ENCODE measurements at regions not wholly inside any gene's neighbourhood (a gene's known extent, or its start where the extent isn't known, plus 50 kb on each side); places are given as distances from the start of the nearest gene placed in this dataset.

DNA sequence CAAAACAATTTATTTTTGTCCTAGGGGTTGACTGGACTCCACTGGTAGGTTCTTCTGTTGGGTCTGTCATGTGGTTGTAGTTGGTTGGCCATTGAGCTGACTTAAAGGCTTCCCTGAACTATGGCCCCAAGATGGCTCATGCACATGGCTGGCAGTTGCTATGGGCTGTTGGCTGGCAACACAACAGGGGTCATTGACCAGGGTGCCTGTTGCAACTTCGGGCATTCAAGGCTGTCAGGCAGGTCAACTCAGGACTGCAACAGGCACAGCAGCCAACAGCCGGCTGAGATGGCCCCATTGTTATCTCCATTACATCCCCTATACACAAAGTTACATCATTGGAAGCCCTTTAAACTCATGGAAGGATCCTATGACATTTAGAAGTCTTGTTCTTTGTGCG, 109.7 kb upstream of the CPEB2 start:
- TF ChIP-seq, protein P1, sequence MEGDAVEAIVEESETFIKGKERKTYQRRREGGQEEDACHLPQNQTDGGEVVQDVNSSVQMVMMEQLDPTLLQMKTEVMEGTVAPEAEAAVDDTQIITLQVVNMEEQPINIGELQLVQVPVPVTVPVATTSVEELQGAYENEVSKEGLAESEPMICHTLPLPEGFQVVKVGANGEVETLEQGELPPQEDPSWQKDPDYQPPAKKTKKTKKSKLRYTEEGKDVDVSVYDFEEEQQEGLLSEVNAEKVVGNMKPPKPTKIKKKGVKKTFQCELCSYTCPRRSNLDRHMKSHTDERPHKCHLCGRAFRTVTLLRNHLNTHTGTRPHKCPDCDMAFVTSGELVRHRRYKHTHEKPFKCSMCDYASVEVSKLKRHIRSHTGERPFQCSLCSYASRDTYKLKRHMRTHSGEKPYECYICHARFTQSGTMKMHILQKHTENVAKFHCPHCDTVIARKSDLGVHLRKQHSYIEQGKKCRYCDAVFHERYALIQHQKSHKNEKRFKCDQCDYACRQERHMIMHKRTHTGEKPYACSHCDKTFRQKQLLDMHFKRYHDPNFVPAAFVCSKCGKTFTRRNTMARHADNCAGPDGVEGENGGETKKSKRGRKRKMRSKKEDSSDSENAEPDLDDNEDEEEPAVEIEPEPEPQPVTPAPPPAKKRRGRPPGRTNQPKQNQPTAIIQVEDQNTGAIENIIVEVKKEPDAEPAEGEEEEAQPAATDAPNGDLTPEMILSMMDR (IDR thresholded peaks at IDR 0.05; ENCODE audit: low read depth, low read length): no peak
- no peaks in the 10 kb centered on the region for H3K27me3 ChIP-seq
- no peak overlapping the region for H3K4me3 ChIP-seq (ENCODE audit: low read depth, low read length)
- no peaks in the 10 kb centered on the region for H3K9me3 ChIP-seq
- H3K36me3 ChIP-seq: no peaks in the 10 kb centered on the region
- DNase-seq: no peak
- no peaks in the 10 kb centered on the region for H3K4me1 ChIP-seq

DNA sequence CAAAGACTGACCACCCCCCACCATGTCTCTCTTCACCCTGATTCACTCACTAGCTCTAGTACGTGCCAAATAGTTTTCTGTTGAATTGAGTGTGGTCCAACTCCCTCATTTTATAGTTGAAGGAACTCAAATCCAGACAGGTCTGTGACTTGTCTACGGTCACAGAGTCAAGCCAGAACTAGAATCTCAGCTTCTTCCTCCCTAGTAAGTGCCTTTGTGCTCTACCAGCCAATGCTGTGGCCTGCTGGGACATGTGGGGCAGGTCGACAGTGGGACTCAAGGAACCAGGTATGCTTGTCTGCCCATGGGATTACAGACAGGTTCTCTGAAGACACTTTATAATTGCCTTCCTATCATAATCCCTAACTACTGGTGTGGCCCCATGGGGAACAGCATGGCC, 108.6 kb upstream of the CPEB2 start:
- Histone ChIP-seq H3K36me3 (no peaks in the 10 kb centered on the region), H3K4me1 (no peaks in the 10 kb centered on the region), H3K27me3 (no peaks in the 10 kb centered on the region), H3K4me3 (ENCODE audit: low read depth, low read length) (no peak overlapping the region), H3K9me3 (no peaks in the 10 kb centered on the region)
- TF ChIP-seq, protein P1 (IDR thresholded peaks at IDR 0.05; ENCODE audit: low read depth, low read length): no peak
- no peak for DNase-seq

DNA sequence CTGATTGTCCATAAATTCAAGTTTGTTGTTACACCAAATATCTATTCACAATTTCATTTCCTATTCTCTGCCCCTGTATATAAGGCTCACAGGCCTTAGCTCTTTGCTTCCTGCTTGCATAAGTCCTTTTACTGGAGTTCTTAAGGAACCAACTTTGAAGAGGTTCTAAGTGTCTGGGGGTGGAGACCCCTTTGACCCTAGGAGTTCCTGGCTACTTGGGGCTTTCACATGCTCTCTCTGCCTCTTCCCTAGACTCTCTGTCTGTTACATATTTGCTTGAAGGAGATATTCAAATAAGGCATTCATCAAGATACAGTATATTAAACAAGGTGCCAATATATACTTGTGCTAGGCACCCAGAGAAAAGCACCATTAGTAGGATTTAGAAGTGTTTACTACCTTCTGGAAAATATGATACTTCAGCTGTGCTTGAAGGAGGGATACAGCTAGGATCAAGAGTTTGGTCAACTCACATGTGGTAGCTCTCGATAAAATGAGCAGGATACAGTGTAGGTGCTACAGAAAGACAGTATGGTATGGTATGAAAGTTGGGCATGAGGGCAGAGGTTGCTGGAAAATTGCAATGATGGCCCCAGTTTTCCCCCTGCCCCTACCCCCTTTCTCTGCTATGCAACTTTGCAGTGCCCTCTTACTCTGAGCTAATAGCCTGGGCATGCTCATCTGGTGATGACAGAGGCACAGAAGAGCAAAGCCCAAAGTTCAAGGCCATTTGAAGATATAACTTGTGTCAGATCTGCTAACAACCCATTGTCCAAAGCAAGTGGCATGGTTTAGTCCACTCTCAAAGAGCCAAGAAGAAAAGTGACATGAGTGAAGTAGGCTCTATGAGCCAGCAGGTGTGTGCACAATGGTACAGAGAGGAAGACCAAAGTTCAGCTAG, 107.6 kb upstream of the CPEB2 start:
- H3K9me3 ChIP-seq: no peaks in the 10 kb centered on the region
- H3K27me3 ChIP-seq: no peaks in the 10 kb centered on the region
- H3K36me3 ChIP-seq: no peaks in the 10 kb centered on the region
- H3K4me1 ChIP-seq: no peaks in the 10 kb centered on the region
- H3K4me3 ChIP-seq (ENCODE audit: low read depth, low read length): no peak overlapping the region
- TF ChIP-seq, protein P1 (IDR thresholded peaks at IDR 0.05; ENCODE audit: low read depth, low read length): no peak
- DNase-seq: no peak

DNA sequence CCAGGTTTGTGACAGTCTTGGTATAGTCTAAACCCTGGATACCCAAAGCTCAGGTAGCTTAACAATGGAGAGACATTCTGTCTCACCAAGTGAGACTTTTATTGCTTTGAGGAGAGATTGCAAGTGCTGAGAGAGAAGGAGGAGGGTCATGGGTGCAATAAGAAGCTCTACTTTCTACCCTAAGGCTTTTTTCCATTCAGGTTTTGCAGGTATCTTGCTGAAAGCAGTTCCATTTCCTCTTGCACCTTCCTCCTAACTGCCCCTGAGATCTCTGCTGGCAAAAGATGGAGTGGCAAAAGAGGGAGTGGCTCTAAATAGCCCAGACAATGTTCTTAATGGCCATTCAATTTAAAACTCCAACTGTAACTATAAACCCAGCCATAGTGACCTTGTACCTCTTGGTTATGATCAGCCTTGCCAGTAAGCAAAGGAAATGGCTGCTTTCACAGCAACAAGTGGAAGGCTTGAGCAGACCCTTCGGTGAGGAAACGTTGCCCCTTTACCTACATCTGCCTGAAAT, 105.6 kb upstream of the CPEB2 start:
- H3K36me3 ChIP-seq: no peaks in the 10 kb centered on the region
- TF ChIP-seq, protein P1 (IDR thresholded peaks at IDR 0.05; ENCODE audit: low read depth, low read length): no peak
- DNase-seq: no peak
- H3K4me1 ChIP-seq: no peaks in the 10 kb centered on the region
- no peaks in the 10 kb centered on the region for H3K9me3 ChIP-seq
- H3K4me3 ChIP-seq (ENCODE audit: low read depth, low read length): no peak overlapping the region
- H3K27me3 ChIP-seq: no peaks in the 10 kb centered on the region

DNA sequence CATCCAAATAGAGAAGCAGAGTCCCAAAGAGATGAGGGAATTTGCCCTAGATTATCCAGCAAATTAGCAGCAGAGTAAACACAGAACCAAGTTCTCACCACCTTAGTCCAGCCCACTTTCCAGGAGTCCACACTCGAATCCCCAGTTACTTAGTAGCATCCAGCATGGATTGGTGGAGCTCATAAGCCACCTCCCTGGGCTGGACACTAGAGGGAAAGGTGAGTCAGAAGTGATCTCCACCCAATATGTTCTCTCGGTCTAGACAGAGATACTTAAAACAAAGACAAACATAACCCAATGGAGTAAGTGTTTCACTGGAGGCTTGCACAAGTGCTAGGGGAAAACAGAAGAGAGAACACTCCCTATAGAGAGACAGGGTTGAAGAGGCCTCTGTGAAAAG, 105.1 kb upstream of the CPEB2 start:
- no peaks in the 10 kb centered on the region for H3K36me3 ChIP-seq
- no peaks in the 10 kb centered on the region for H3K27me3 ChIP-seq
- no peak overlapping the region for H3K4me3 ChIP-seq (ENCODE audit: low read depth, low read length)
- no peaks in the 10 kb centered on the region for H3K9me3 ChIP-seq
- TF ChIP-seq, protein P1 (IDR thresholded peaks at IDR 0.05; ENCODE audit: low read depth, low read length): no peak
- no peak for DNase-seq
- no peaks in the 10 kb centered on the region for H3K4me1 ChIP-seq

DNA sequence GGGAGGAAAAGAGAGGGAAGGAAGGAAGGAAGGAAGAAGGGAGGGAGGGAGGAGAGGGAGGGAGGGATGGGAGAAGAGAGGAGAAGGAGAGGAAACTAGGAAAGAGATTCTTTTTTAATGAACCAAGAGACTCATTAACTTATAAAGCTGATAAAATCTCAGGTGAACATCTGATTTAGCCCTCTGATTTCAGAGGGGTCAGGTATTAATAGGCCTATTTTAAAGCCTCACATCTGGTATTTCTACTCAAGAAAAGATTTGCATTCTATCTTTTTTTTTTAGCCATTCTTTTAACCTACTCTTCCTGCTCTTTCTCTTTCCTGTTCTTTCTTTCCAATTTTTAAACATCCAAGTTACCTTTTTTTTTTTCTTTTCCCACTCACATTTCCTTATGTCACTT, 103.3 kb upstream of the CPEB2 start:
- H3K36me3 ChIP-seq: no peaks in the 10 kb centered on the region
- no peak for DNase-seq
- no peaks in the 10 kb centered on the region for H3K27me3 ChIP-seq
- no peak overlapping the region for H3K4me3 ChIP-seq (ENCODE audit: low read depth, low read length)
- H3K9me3 ChIP-seq: no peaks in the 10 kb centered on the region
- TF ChIP-seq, protein P1 (IDR thresholded peaks at IDR 0.05; ENCODE audit: low read depth, low read length): no peak
- H3K4me1 ChIP-seq: no peaks in the 10 kb centered on the region

All from BE2C (cell line).